ENCODE measurements at regions not wholly inside any gene's neighbourhood (a gene's known extent, or its start where the extent isn't known, plus 50 kb on each side); places are given as distances from the start of the nearest gene placed in this dataset.

DNA sequence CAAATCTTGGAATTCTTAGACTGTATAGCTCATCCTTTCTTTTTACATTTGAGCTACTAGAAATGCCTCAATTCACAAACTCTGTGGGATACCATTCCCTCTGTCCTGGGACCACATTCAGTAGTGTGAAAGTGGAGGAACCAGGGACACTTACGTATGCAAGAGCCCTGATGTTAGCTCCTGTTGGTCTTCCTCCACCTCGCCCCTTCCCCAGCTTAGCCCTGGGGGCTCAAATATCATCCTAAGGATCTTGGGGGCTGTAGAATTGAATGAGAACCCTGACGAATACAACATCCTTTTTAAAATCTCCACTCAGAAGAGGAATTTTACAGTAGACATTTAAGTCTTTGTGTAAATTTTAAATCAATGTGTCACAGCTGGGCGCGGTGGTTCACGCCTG lies 65.2 kb upstream of the RAPH1 start:
- DNase-seq (ENCODE audit: low spot score): no peak
- intact Hi-C loops (cut with micrococcal nuclease; ENCODE audit: unreplicated experiment): no loop called here
- BruUV-seq (replicated peaks): no TSS peak
- TF ChIP-seq EZH2 (IDR thresholded peaks at IDR 0.05; ENCODE audit: borderline replicate concordance, low read depth, low read length, poor library complexity, severe bottlenecking): no peak
- TF ChIP-seq, protein P1, sequence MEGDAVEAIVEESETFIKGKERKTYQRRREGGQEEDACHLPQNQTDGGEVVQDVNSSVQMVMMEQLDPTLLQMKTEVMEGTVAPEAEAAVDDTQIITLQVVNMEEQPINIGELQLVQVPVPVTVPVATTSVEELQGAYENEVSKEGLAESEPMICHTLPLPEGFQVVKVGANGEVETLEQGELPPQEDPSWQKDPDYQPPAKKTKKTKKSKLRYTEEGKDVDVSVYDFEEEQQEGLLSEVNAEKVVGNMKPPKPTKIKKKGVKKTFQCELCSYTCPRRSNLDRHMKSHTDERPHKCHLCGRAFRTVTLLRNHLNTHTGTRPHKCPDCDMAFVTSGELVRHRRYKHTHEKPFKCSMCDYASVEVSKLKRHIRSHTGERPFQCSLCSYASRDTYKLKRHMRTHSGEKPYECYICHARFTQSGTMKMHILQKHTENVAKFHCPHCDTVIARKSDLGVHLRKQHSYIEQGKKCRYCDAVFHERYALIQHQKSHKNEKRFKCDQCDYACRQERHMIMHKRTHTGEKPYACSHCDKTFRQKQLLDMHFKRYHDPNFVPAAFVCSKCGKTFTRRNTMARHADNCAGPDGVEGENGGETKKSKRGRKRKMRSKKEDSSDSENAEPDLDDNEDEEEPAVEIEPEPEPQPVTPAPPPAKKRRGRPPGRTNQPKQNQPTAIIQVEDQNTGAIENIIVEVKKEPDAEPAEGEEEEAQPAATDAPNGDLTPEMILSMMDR (conservative IDR thresholded peaks at IDR 0.05; ENCODE audit: low read depth, low read length): no peak
- Histone ChIP-seq H3K27ac (ENCODE audit: low read depth, low read length, poor library complexity, severe bottlenecking) (no peak overlapping the region), H3K27me3 (replicated peaks; ENCODE audit: insufficient read depth, low read depth, low read length, poor library complexity) (no peaks in the 10 kb centered on the region), H3K36me3 (ENCODE audit: insufficient read depth, low read length, poor library complexity, severe bottlenecking) (no peaks in the 10 kb centered on the region), H3K9me3 (ENCODE audit: low read depth, low read length, poor library complexity, severe bottlenecking) (no peaks in the 10 kb centered on the region), H3K4me3 (ENCODE audit: low read depth, low read length, poor library complexity, severe bottlenecking) (no peak overlapping the region), H3K4me1 (ENCODE audit: insufficient read depth, low read length, poor library complexity, severe bottlenecking) (no peaks in the 10 kb centered on the region)
- ChIA-PET POLR2A (ENCODE audit: low non-redundant PET) (no interaction called here), CTCF (no interaction called here)

DNA sequence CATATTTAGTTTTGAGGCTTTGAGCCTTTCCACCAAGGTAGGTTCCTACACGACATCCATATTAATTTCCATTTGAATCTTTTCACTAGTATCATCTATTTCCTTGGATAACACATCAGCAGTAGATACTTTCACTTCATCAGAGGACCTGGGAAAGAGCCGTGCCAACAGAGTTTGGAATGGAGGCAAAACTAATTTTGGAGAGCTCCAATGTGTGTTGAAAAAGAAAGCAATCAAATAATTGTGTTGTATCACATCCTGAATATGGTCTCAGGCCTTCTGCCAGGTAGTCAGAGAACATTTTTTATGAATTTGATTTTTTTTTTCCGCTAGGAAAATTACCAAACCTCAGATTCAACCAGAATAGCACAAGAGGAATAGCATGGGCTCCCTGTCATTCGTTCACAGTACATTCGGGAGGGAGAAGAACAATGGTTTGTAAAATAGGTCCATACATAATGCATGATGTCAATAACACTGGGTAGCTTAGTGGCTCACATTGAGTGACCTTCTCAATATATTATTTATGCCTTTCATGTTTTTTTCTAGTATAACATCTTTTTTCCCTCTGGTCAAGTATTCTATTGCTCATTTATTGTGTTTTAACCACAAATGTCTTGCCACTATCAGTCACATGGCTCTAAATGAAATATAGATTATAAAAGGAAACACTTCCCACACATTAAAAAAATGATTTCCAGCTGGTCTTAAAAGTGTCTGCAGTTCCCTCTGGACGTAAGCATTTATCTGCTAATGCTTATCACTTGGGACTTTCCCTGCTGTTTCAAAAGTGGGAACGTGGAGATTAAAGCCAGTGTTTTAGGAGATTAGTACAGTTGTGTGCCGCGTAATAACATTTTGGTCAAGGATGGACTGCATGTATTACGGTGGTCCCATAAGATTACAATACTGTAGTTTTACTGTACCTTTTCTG lies 68.6 kb upstream of the RAPH1 start:
- POLR2A ChIA-PET (ENCODE audit: low non-redundant PET): no interaction called here
- Histone ChIP-seq H3K27me3 (replicated peaks; ENCODE audit: insufficient read depth, low read depth, low read length, poor library complexity) (no peaks in the 10 kb centered on the region), H3K4me3 (ENCODE audit: low read depth, low read length, poor library complexity, severe bottlenecking) (no peak overlapping the region), H3K4me1 (ENCODE audit: insufficient read depth, low read length, poor library complexity, severe bottlenecking) (no peaks in the 10 kb centered on the region), H3K36me3 (ENCODE audit: insufficient read depth, low read length, poor library complexity, severe bottlenecking) (no peaks in the 10 kb centered on the region), H3K9me3 (ENCODE audit: low read depth, low read length, poor library complexity, severe bottlenecking) (no peaks in the 10 kb centered on the region), H3K27ac (ENCODE audit: low read depth, low read length, poor library complexity, severe bottlenecking) (no peak overlapping the region)
- intact Hi-C loops (cut with micrococcal nuclease; ENCODE audit: unreplicated experiment): no loop called here
- no TSS peak for BruUV-seq (replicated peaks)
- CTCF ChIA-PET: no interaction called here
- TF ChIP-seq, protein P1 (conservative IDR thresholded peaks at IDR 0.05; ENCODE audit: low read depth, low read length): no peak
- no peak for TF ChIP-seq EZH2 (IDR thresholded peaks at IDR 0.05; ENCODE audit: borderline replicate concordance, low read depth, low read length, poor library complexity, severe bottlenecking)
- no peak for DNase-seq (ENCODE audit: low spot score)

DNA sequence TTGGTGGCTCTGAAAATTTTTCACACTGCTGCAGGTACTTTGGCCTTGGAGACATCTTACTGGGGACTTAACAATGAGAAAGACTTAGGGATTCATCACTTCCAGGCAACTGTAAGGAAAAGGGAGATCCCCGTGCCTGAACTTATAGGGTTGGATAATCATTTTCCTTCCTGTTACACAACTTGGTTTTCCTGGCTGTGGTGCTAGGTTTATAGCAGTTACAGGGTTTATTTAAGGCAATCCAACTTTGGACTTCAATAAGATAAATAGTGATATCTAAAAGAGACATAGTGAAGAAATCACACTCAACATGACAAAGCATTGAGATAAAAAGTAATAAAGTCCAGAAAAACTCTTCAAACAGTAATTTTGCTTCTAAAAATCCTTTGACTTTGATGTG lies 70.2 kb upstream of the RAPH1 start:
- Histone ChIP-seq H3K4me3 (ENCODE audit: low read depth, low read length, poor library complexity, severe bottlenecking) (no peak overlapping the region), H3K27ac (ENCODE audit: low read depth, low read length, poor library complexity, severe bottlenecking) (no peak overlapping the region), H3K9me3 (ENCODE audit: low read depth, low read length, poor library complexity, severe bottlenecking) (no peaks in the 10 kb centered on the region), H3K27me3 (replicated peaks; ENCODE audit: insufficient read depth, low read depth, low read length, poor library complexity) (no peaks in the 10 kb centered on the region), H3K4me1 (ENCODE audit: insufficient read depth, low read length, poor library complexity, severe bottlenecking) (no peaks in the 10 kb centered on the region), H3K36me3 (ENCODE audit: insufficient read depth, low read length, poor library complexity, severe bottlenecking) (no peaks in the 10 kb centered on the region)
- TF ChIP-seq, protein P1 (conservative IDR thresholded peaks at IDR 0.05; ENCODE audit: low read depth, low read length): no peak
- no peak for TF ChIP-seq EZH2 (IDR thresholded peaks at IDR 0.05; ENCODE audit: borderline replicate concordance, low read depth, low read length, poor library complexity, severe bottlenecking)
- ChIA-PET CTCF (interaction anchor here (0.7 kb wide), 1 partner anchor 108 kb away, joined by 10 read pairs; no protein-coding TSS in a partner anchor), POLR2A (ENCODE audit: low non-redundant PET) (no interaction called here)
- no TSS peak for BruUV-seq (replicated peaks)
- DNase-seq (ENCODE audit: low spot score): no peak
- intact Hi-C loops (cut with micrococcal nuclease; ENCODE audit: unreplicated experiment): no loop called here
